Activated CD4-positive, alpha-beta T cell treated with anti-CD3 and anti-CD28 coated beads, Interleukin-2, amount 50 U/mL, for 16 hours (primary cell): ENCODE measurements at regions not wholly inside any gene's neighbourhood (a gene's known extent, or its start where the extent isn't known, plus 50 kb on each side); places are given as distances from the start of the nearest gene placed in this dataset.

Experiments used
- DNase-seq: peaks from one replicate; pipeline ENCODE4 v3.0.0-alpha.2; 2020

GRCh38 chr12:94706250-94706661 lies 55.9 kb upstream of the TMCC3 start:
- peak; percentile 10 for DNase-seq

GRCh38 chr12:94705676-94706075 lies 55.3 kb upstream of the TMCC3 start:
- no peak for DNase-seq

GRCh38 chr12:94704452-94705306 lies 54.3 kb upstream of the TMCC3 start:
- DNase-seq, result no peak

GRCh38 chr12:94702696-94703095 lies 52.3 kb upstream of the TMCC3 start:
- DNase-seq, result no peak

GRCh38 chr12:94701711-94702110 lies 51.4 kb upstream of the TMCC3 start:
- DNase-seq, result no peak

GRCh38 chr12:94700662-94701061 lies 50.3 kb upstream of the TMCC3 start:
- DNase-seq, result no peak
